ENCODE measurements at regions not wholly inside any gene's neighbourhood (a gene's known extent, or its start where the extent isn't known, plus 50 kb on each side); places are given as distances from the start of the nearest gene placed in this dataset.

DNA sequence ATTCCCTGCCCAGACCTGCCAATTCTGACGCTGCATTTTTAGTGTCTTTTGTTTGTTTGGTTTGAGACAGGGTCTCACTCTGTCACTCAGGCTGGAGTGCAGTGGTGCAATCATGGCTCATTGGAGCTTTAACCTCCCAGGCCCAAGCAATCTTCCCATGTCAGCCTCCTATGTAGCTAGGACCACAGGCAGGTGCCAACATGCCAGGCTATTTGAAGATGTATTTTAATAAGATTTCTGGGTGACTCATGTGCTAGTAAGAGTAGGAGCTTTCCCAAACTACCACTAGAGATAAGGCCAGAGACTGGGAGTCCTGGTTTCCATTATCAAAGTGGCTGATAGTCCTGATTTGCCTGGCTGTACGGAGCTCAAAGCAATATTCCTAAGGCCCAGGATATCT, 693.3 kb downstream of the MED13L start:
- TF ChIP-seq POLR2AphosphoS5 (IDR thresholded peaks at IDR 0.05) (no peak), CTCF (IDR thresholded peaks at IDR 0.05) (no peak)
